Naive thymus-derived CD4-positive, alpha-beta T cell (primary cell): ENCODE measurements at regions not wholly inside any gene's neighbourhood (a gene's known extent, or its start where the extent isn't known, plus 50 kb on each side); places are given as distances from the start of the nearest gene placed in this dataset.

Experiments
- ATAC-seq: fragments of 150-1000 bp; cut with Tn5 transposase; 2 replicates; pipeline ENCODE4 v1.10.0; 2021; ENCODE audit warnings: mild to moderate bottlenecking, moderate library complexity
- CTCF ChIA-PET: fragments of 350-600 bp; sonication (Branson Sonifier 250); formaldehyde crosslinking; loops from one replicate; lab custom pipeline; 2021; ENCODE audit warnings: antibody characterized with exemption; lab: Charles Lee
- POLR2A ChIA-PET: fragments of 350-600 bp; sonication (Branson Sonifier 250); formaldehyde crosslinking; loops from one replicate; lab custom pipeline; 2021; ENCODE audit warnings: antibody characterized with exemption, inconsistent platforms; lab: Charles Lee
- DNase-seq, 9 donors: peaks; one replicate each; pipeline versions ENCODE4 v3.0.0 to v3.0.0-alpha.2; 2020 to 2022; ENCODE audit warnings: mixed read lengths in 1 of 9
- H3K27ac ChIP-seq: one replicate; pipeline ENCODE4 v1.7.0; 2013; ENCODE audit warnings: mild to moderate bottlenecking, low read depth, low read length, moderate library complexity
- H3K27me3 ChIP-seq, 2 donors: one replicate each; pipeline ENCODE4 v1.7.0; 2013; ENCODE audit warnings: low read length in 2 of 2, mild to moderate bottlenecking in 2 of 2, moderate library complexity in 2 of 2; ENCODE audit not compliant: control insufficient read depth in 2 of 2, insufficient read depth in 2 of 2
- H3K36me3 ChIP-seq, 3 experiments: 1 replicate in 2 of 3; 2 replicates in 1 of 3; pipeline ENCODE4 v1.7.0; 2013; ENCODE audit warnings: low read length in 3 of 3, mild to moderate bottlenecking in 3 of 3, moderate library complexity in 1 of 3; ENCODE audit not compliant: insufficient read depth in 3 of 3, control insufficient read depth in 2 of 3
- H3K4me1 ChIP-seq, 2 donors: one replicate each; pipeline ENCODE4 v1.7.0; 2013; ENCODE audit warnings: low read length in 2 of 2, mild to moderate bottlenecking in 2 of 2, moderate library complexity in 1 of 2; ENCODE audit not compliant: control insufficient read depth in 2 of 2, insufficient read depth in 2 of 2
- H3K4me3 ChIP-seq: 2 replicates; pipeline ENCODE4 v1.7.0; 2013; ENCODE audit warnings: mild to moderate bottlenecking, low read length
- H3K9me3 ChIP-seq, 3 experiments: 1 replicate in 2 of 3; 2 replicates in 1 of 3; pipeline ENCODE4 v1.7.0; 2013; ENCODE audit warnings: low read length in 3 of 3; ENCODE audit not compliant: control insufficient read depth in 2 of 3
- H3K27ac Mint-ChIP-seq, 9 donors: one replicate each; pipeline ENCODE4 v1.8.0; 2020 to 2022; ENCODE audit warnings: mixed read lengths in 9 of 9, mild to moderate bottlenecking in 8 of 9, moderate library complexity in 5 of 9, inconsistent platforms in 2 of 9
- H3K27me3 Mint-ChIP-seq, 5 donors: one replicate each; pipeline ENCODE4 v1.8.0; 2021 to 2022; ENCODE audit warnings: mixed read lengths in 5 of 5, mild to moderate bottlenecking in 1 of 5
- H3K36me3 Mint-ChIP-seq, 5 donors: one replicate each; pipeline ENCODE4 v1.8.0; 2020 to 2022; ENCODE audit warnings: mixed read lengths in 5 of 5, mild to moderate bottlenecking in 3 of 5, inconsistent platforms in 1 of 5
- H3K4me1 Mint-ChIP-seq, 7 donors: one replicate each; pipeline ENCODE4 v1.8.0; 2020 to 2022; ENCODE audit warnings: mixed read lengths in 7 of 7, mild to moderate bottlenecking in 3 of 7, inconsistent platforms in 1 of 7
- H3K4me3 Mint-ChIP-seq, 10 donors: one replicate each; pipeline ENCODE4 v1.8.0; 2020 to 2022; ENCODE audit warnings: mild to moderate bottlenecking in 10 of 10, mixed read lengths in 10 of 10, moderate library complexity in 6 of 10, inconsistent platforms in 2 of 10
- H3K9me3 Mint-ChIP-seq, 11 donors: one replicate each; pipeline ENCODE4 v1.8.0; 2020 to 2022; ENCODE audit warnings: mixed read lengths in 11 of 11, mild to moderate bottlenecking in 4 of 11, inconsistent platforms in 1 of 11, moderate library complexity in 1 of 11
- intact Hi-C, 2 donors: fragments of 100-400 bp; cut with micrococcal nuclease; formaldehyde crosslinking; loops; one replicate each; pipeline ENCODE4 v1.15.1; 2023

DNA sequence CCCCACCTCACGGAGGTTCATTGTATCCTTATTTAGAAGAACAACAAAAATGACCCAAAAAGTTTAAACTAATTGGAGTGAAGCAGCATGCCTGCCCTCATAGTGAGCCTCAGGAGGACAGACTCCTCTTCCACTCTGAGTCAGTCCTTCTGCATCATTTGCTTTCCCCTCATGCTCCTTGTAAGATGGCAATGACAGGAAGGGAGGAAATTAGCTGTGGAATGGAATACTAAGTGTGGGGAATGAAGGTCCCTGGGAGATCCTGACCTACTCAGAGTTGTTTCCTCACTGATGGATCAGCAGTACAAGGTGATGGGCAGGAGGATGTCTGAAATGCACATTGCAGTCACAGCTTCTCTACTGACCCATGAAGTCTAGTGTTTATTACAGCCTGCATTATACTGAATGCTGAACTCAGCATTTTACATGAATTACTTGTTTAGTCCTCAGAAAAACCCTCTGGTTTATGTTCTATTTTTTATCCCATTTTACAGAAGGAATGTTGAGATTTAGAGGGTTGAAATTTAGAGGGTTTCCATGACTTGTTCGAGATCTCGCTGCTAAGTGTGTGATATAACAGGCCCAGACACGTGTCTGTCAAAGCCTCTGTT, 212.0 kb upstream of the PCSK2 start:
- Mint-ChIP-seq H3K27ac (no peak overlapping the region), H3K4me3 (no peak overlapping the region), H3K36me3 (no peaks in the 10 kb centered on the region), H3K9me3 (peaks cover 0 to 7% (median 0%) of the 10 kb centered on the region in 11 donors), H3K4me1 (no peaks in the 10 kb centered on the region), H3K27me3 (peaks cover 0 to 7% (median 0%) of the 10 kb centered on the region in 5 donors)
- DNase-seq (no peak), ATAC-seq (no peak)
- H3K4me3 ChIP-seq, result no peak overlapping the region
- no peak overlapping the region for H3K27ac ChIP-seq
- intact Hi-C loops, result no loop called here
- H3K4me1 ChIP-seq, result no peaks in the 10 kb centered on the region
- H3K36me3 ChIP-seq, result no peaks in the 10 kb centered on the region
- CTCF ChIA-PET, result no interaction called here
- no peaks in the 10 kb centered on the region for H3K9me3 ChIP-seq
- H3K27me3 ChIP-seq, result no peaks in the 10 kb centered on the region
- POLR2A ChIA-PET, result no interaction called here

DNA sequence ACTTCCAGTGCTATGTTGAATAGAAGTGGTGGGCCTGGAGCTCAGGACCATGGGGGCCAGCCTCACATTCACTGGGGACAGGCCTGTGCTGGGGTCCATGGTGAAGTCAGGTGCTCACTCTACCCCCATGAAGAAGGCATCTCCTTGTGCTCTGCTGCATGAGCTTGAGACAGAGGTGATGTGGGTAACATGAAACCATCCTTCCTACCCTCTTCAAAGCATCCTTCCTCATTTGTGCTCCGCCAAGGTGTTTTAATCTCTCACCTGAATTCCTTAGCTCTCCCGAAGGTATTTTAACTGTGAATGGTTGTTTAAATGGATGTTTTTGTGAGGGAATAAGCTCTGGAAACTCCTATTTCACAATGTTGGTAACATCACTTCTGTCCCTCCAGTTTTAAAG, 209.6 kb upstream of the PCSK2 start:
- H3K9me3 Mint-ChIP-seq, result peaks cover 0 to 5% (median 0%) of the 10 kb centered on the region in 11 donors
- intact Hi-C loops, result no loop called here
- H3K4me1 ChIP-seq, result no peaks in the 10 kb centered on the region
- no peak overlapping the region for H3K27ac Mint-ChIP-seq
- no peak overlapping the region for H3K4me3 ChIP-seq
- H3K36me3 ChIP-seq, result no peaks in the 10 kb centered on the region
- no peaks in the 10 kb centered on the region for H3K9me3 ChIP-seq
- ChIA-PET POLR2A (no interaction called here), CTCF (no interaction called here)
- peaks cover 0 to 7% (median 0%) of the 10 kb centered on the region in 5 donors for H3K27me3 Mint-ChIP-seq
- no peak for ATAC-seq
- no peaks in the 10 kb centered on the region for H3K36me3 Mint-ChIP-seq
- H3K27ac ChIP-seq, result no peak overlapping the region
- H3K4me1 Mint-ChIP-seq, result no peaks in the 10 kb centered on the region
- no peak overlapping the region for H3K4me3 Mint-ChIP-seq
- no peak for DNase-seq
- H3K27me3 ChIP-seq, result no peaks in the 10 kb centered on the region

DNA sequence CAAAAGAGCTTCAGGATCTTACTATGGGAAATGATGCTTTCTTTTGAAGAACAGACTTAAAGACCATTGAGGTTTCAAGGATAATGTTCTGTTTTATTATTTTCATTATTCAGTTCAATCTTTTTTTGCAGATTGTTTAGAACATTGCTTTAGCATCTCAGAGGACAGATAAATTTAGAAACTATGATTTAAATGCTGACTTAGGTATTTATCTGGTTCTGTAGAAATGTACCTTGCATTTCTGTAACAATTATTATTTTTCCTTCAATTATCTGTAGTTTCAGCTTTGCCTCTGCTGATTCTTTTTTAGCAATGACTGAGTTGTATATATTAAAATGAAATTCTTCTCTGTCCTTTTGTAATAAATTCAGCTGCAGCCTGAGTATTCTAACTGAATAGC, 205.4 kb upstream of the PCSK2 start:
- Histone ChIP-seq H3K27me3 (no peaks in the 10 kb centered on the region), H3K4me3 (no peak overlapping the region), H3K27ac (no peak overlapping the region), H3K9me3 (no peaks in the 10 kb centered on the region), H3K4me1 (no peaks in the 10 kb centered on the region), H3K36me3 (no peaks in the 10 kb centered on the region)
- Mint-ChIP-seq H3K36me3 (peaks cover 0 to 4% (median 0%) of the 10 kb centered on the region in 5 donors), H3K27ac (no peak overlapping the region), H3K4me3 (no peak overlapping the region), H3K9me3 (peaks cover 0 to 10% (median 5%) of the 10 kb centered on the region in 11 donors), H3K4me1 (no peaks in the 10 kb centered on the region), H3K27me3 (peaks cover 0 to 13% (median 0%) of the 10 kb centered on the region in 5 donors)
- no peak for ATAC-seq
- DNase-seq, result no peak
- ChIA-PET POLR2A (no interaction called here), CTCF (no interaction called here)
- intact Hi-C loops, result no loop called here

DNA sequence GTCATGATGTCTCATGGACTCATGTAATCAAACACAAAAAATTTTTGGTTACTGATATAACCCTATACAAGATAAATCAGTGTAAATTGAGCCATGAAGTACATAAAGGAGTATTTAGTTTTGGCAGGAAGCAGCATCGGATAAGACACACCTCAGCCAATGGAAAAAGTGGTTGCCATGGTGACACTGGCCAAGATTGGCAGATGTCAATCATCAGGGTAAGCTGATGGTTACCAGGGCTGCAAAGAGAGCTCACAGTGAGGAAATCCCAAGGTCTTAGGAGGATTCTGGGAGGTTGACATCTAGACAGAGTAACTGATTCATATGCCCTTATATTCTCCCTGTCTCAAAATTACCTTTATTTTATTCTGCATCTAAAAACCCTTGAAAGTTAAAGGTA, 203.8 kb upstream of the PCSK2 start:
- peaks cover 2 to 22% (median 12%) of the 10 kb centered on the region in 11 donors for H3K9me3 Mint-ChIP-seq
- peaks cover 0 to 13% (median 0%) of the 10 kb centered on the region in 5 donors for H3K27me3 Mint-ChIP-seq
- Histone ChIP-seq H3K27ac (no peak overlapping the region), H3K4me1 (no peaks in the 10 kb centered on the region), H3K27me3 (no peaks in the 10 kb centered on the region), H3K9me3 (no peaks in the 10 kb centered on the region), H3K36me3 (no peaks in the 10 kb centered on the region), H3K4me3 (no peak overlapping the region)
- no peak overlapping the region for H3K4me3 Mint-ChIP-seq
- DNase-seq, result no peak
- CTCF ChIA-PET, result no interaction called here
- no peak overlapping the region for H3K27ac Mint-ChIP-seq
- peaks cover 0 to 4% (median 0%) of the 10 kb centered on the region in 5 donors for H3K36me3 Mint-ChIP-seq
- H3K4me1 Mint-ChIP-seq, result no peaks in the 10 kb centered on the region
- POLR2A ChIA-PET, result no interaction called here
- intact Hi-C loops, result no loop called here
- ATAC-seq, result no peak

DNA sequence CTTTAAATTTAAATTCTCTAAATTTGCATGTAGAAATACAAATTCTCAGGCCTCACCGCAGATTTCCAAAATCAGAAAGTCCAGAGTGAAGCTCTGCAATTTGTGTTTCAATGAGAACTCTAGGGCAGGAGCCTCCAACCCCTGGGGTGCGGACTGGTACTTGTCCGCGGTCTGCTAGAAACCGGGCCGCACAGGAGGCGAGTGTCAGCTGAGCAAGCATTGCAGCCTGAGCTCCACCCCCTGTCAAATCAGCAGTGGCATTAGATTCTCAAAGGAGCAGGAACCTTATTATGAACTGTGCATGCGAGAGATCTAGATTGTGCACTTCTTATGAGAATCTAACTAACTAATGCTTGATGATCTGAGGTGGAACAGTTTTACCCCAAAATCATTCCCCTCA, 203.0 kb upstream of the PCSK2 start:
- H3K27me3 Mint-ChIP-seq, result peaks cover 0 to 13% (median 0%) of the 10 kb centered on the region in 5 donors
- H3K9me3 ChIP-seq, result no peaks in the 10 kb centered on the region
- no peak overlapping the region for H3K27ac ChIP-seq
- no peak overlapping the region for H3K4me3 ChIP-seq
- peaks cover 3 to 29% (median 14%) of the 10 kb centered on the region in 11 donors for H3K9me3 Mint-ChIP-seq
- no peaks in the 10 kb centered on the region for H3K36me3 ChIP-seq
- no peaks in the 10 kb centered on the region for H3K4me1 Mint-ChIP-seq
- CTCF ChIA-PET, result interaction anchor here (0.7 kb wide), 1 partner anchor 197 kb away, joined by 5 read pairs; no protein-coding TSS in a partner anchor
- ATAC-seq (no peak), DNase-seq (no peak)
- POLR2A ChIA-PET, result no interaction called here
- intact Hi-C loops, result no loop called here
- H3K36me3 Mint-ChIP-seq, result peaks cover 0 to 4% (median 0%) of the 10 kb centered on the region in 5 donors
- H3K27ac Mint-ChIP-seq, result no peak overlapping the region
- H3K4me1 ChIP-seq, result no peaks in the 10 kb centered on the region
- no peak overlapping the region for H3K4me3 Mint-ChIP-seq
- no peaks in the 10 kb centered on the region for H3K27me3 ChIP-seq

DNA sequence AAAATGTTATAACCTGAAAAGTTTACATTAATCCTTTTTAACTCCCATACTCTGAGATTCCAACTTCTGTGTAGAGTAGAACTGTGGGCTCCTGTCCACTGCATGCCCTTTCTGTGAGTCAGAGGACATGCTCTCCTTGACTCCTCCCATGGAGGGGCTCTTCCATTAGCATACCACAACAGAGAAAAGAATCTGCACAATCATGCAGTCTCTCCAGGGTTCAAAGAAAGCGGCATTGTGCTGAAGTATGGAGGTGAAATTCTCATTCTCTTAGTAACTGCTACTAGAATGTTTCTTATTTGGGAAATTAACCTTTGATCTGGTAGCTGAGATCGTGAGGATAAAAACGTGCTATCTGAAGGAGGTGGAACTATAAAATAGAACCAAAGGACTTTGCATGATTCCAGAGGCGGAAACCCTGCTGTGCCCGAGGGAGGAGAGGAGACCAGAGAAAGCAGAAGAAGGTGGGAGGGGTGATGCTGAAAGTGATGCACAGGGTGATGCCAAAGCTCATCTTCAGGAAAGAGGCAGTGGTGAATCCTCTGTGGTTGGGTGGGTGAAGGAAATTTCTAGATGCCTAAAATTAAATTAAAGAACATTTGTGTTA, 202.2 kb upstream of the PCSK2 start:
- no peak for DNase-seq
- H3K4me3 Mint-ChIP-seq, result no peak overlapping the region
- H3K36me3 Mint-ChIP-seq, result peaks cover 0 to 4% (median 0%) of the 10 kb centered on the region in 5 donors
- ChIA-PET CTCF (no interaction called here), POLR2A (no interaction called here)
- no peak overlapping the region for H3K4me3 ChIP-seq
- no peaks in the 10 kb centered on the region for H3K36me3 ChIP-seq
- no peak for ATAC-seq
- H3K27me3 Mint-ChIP-seq, result peaks cover 0 to 7% (median 0%) of the 10 kb centered on the region in 5 donors
- no peaks in the 10 kb centered on the region for H3K4me1 Mint-ChIP-seq
- H3K9me3 Mint-ChIP-seq, result peaks cover 3 to 32% (median 14%) of the 10 kb centered on the region in 11 donors
- H3K27ac ChIP-seq, result no peak overlapping the region
- intact Hi-C loops, result no loop called here
- H3K27ac Mint-ChIP-seq, result no peak overlapping the region
- H3K9me3 ChIP-seq, result no peaks in the 10 kb centered on the region
- no peaks in the 10 kb centered on the region for H3K4me1 ChIP-seq
- no peaks in the 10 kb centered on the region for H3K27me3 ChIP-seq

DNA sequence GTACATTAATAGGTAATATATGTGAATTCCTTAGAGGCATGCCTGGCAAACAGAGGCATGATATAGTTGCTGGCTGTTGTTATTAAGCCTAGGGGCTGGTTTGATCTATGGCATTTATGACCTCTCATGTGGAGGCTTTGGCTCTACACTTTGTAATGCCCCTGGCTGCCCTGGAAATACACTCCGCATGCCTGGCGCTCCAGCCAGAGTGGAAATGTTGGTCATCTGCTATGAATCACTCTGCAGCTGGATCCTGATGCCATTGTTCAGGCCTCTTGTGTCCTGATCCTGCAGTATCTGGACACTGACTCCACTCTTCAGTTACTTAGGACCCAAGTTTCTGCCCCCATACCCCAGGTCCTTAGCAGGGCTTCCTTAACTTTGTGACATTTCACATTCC, 200.5 kb upstream of the PCSK2 start:
- ChIA-PET CTCF (no interaction called here), POLR2A (no interaction called here)
- no peaks in the 10 kb centered on the region for H3K36me3 ChIP-seq
- no peaks in the 10 kb centered on the region for H3K27me3 ChIP-seq
- H3K4me3 Mint-ChIP-seq, result no peak overlapping the region
- ATAC-seq (no peak), DNase-seq (no peak)
- H3K27ac ChIP-seq, result no peak overlapping the region
- H3K4me1 ChIP-seq, result no peaks in the 10 kb centered on the region
- no peak overlapping the region for H3K4me3 ChIP-seq
- no peaks in the 10 kb centered on the region for H3K4me1 Mint-ChIP-seq
- peaks cover 2 to 35% (median 16%) of the 10 kb centered on the region in 11 donors for H3K9me3 Mint-ChIP-seq
- intact Hi-C loops, result no loop called here
- H3K9me3 ChIP-seq, result no peaks in the 10 kb centered on the region
- H3K27ac Mint-ChIP-seq, result no peak overlapping the region
- H3K36me3 Mint-ChIP-seq, result peaks cover 0 to 4% (median 0%) of the 10 kb centered on the region in 5 donors
- H3K27me3 Mint-ChIP-seq, result peaks cover 0 to 7% (median 0%) of the 10 kb centered on the region in 5 donors
